CD8-positive, alpha-beta memory T cell (primary cell): ENCODE measurements at regions not wholly inside any gene's neighbourhood (a gene's known extent, or its start where the extent isn't known, plus 50 kb on each side); places are given as distances from the start of the nearest gene placed in this dataset.
"Not testable (repeated sequence)": the region's sequence is repeated elsewhere in the genome, so short reads cannot be mapped to it uniquely, and the experiment has no call there.

Source experiments
- CTCF ChIA-PET: fragments of 350-600 bp; sonication (Branson Sonifier 250); formaldehyde crosslinking; loops from one replicate; lab custom pipeline; 2021; ENCODE audit warnings: antibody characterized with exemption; lab: Charles Lee
- POLR2A ChIA-PET: fragments of 350-600 bp; sonication (Branson Sonifier 250); formaldehyde crosslinking; loops from one replicate; lab custom pipeline; 2021; ENCODE audit warnings: antibody characterized with exemption; lab: Charles Lee
- DNase-seq, 5 donors: peaks; one replicate each; pipeline versions ENCODE4 v3.0.0 to v3.0.0-alpha.2; 2020 to 2022; ENCODE audit warnings: mixed read lengths in 1 of 5
- H3K27ac ChIP-seq: one replicate; pipeline ENCODE4 v1.7.0; 2013; ENCODE audit warnings: low read depth, mild to moderate bottlenecking, low read length, moderate library complexity
- H3K27me3 ChIP-seq: 2 replicates; pipeline ENCODE4 v1.7.0; 2013; ENCODE audit warnings: low read length, mild to moderate bottlenecking; ENCODE audit not compliant: insufficient read depth, poor library complexity, severe bottlenecking
- H3K36me3 ChIP-seq: 2 replicates; pipeline ENCODE4 v1.7.0; 2013; ENCODE audit warnings: mild to moderate bottlenecking, low read length, moderate library complexity; ENCODE audit not compliant: insufficient read depth
- H3K4me1 ChIP-seq: 2 replicates; pipeline ENCODE4 v1.7.0; 2013; ENCODE audit warnings: mild to moderate bottlenecking, low read length, moderate library complexity; ENCODE audit not compliant: insufficient read depth
- H3K4me3 ChIP-seq: 2 replicates; pipeline ENCODE4 v1.7.0; 2013; ENCODE audit warnings: mild to moderate bottlenecking, low read length
- H3K9me3 ChIP-seq: 2 replicates; pipeline ENCODE4 v1.7.0; 2013; ENCODE audit warnings: mild to moderate bottlenecking, low read length
- H3K27ac Mint-ChIP-seq, 8 donors: one replicate each; pipeline ENCODE4 v1.8.0; 2020 to 2021; ENCODE audit warnings: mixed read lengths in 8 of 8, mild to moderate bottlenecking in 6 of 8, inconsistent platforms in 3 of 8, moderate library complexity in 3 of 8
- H3K27me3 Mint-ChIP-seq, 2 donors: one replicate each; pipeline ENCODE4 v1.8.0; 2020 to 2021; ENCODE audit warnings: mixed read lengths in 2 of 2, mild to moderate bottlenecking in 1 of 2, moderate library complexity in 1 of 2
- H3K36me3 Mint-ChIP-seq, 3 donors: one replicate each; pipeline ENCODE4 v1.8.0; 2020 to 2021; ENCODE audit warnings: mixed read lengths in 3 of 3, inconsistent platforms in 1 of 3, mild to moderate bottlenecking in 1 of 3
- H3K4me1 Mint-ChIP-seq, 3 donors: one replicate each; pipeline ENCODE4 v1.8.0; 2020 to 2021; ENCODE audit warnings: mixed read lengths in 3 of 3, inconsistent platforms in 1 of 3, mild to moderate bottlenecking in 1 of 3
- H3K4me3 Mint-ChIP-seq, 7 donors: one replicate each; pipeline ENCODE4 v1.8.0; 2020 to 2021; ENCODE audit warnings: mixed read lengths in 7 of 7, mild to moderate bottlenecking in 6 of 7, moderate library complexity in 4 of 7, inconsistent platforms in 2 of 7
- H3K9me3 Mint-ChIP-seq, 5 donors: one replicate each; pipeline ENCODE4 v1.8.0; 2020 to 2022; ENCODE audit warnings: mixed read lengths in 5 of 5, mild to moderate bottlenecking in 3 of 5, moderate library complexity in 2 of 5, inconsistent platforms in 1 of 5

GRCh38 chr10:121322776-121323175 lies 275.5 kb downstream of the FGFR2 start:
- H3K27ac ChIP-seq, result no peak overlapping the region
- no peak overlapping the region for H3K4me3 ChIP-seq
- H3K4me1 ChIP-seq, result no peaks in the 10 kb centered on the region
- H3K27me3 ChIP-seq, result no peaks in the 10 kb centered on the region
- Mint-ChIP-seq H3K4me3 (no peak overlapping the region), H3K27ac (peak overlapping the region in 1 of 8 donors; percentile 38), H3K4me1 (no peaks in the 10 kb centered on the region), H3K36me3 (no peaks in the 10 kb centered on the region), H3K27me3 (peaks cover 2 to 4% of the 10 kb centered on the region in 2 donors), H3K9me3 (peaks cover 0 to 14% (median 3%) of the 10 kb centered on the region in 5 donors)
- CTCF ChIA-PET, result no interaction called here
- H3K9me3 ChIP-seq, result no peaks in the 10 kb centered on the region
- POLR2A ChIA-PET, result no interaction called here
- no peaks in the 10 kb centered on the region for H3K36me3 ChIP-seq
- DNase-seq, result no peak

- no peaks in the 10 kb centered on the region for H3K4me1 Mint-ChIP-seq
- no peak overlapping the region for H3K4me3 Mint-ChIP-seq
- peaks cover 0 to 9% (median 3%) of the 10 kb centered on the region in 5 donors for H3K9me3 Mint-ChIP-seq
- Histone ChIP-seq H3K4me1 (no peaks in the 10 kb centered on the region), H3K9me3 (no peaks in the 10 kb centered on the region), H3K36me3 (no peaks in the 10 kb centered on the region), H3K4me3 (no peak overlapping the region), H3K27me3 (no peaks in the 10 kb centered on the region), H3K27ac (no peak overlapping the region)
- H3K27me3 Mint-ChIP-seq, result peaks cover 2 to 4% of the 10 kb centered on the region in 2 donors
- no peak for DNase-seq
- H3K27ac Mint-ChIP-seq, result no peak overlapping the region
- ChIA-PET POLR2A (no interaction called here), CTCF (no interaction called here)
- no peaks in the 10 kb centered on the region for H3K36me3 Mint-ChIP-seq
Observed at GRCh38 chr10:121323443-121323842, 274.8 kb downstream of the FGFR2 start.

GRCh38 chr10:121324678-121325213 lies 273.5 kb downstream of the FGFR2 start:
- Mint-ChIP-seq H3K27ac (no peak overlapping the region), H3K4me1 (no peaks in the 10 kb centered on the region), H3K9me3 (peaks cover 0 to 14% (median 3%) of the 10 kb centered on the region in 5 donors), H3K27me3 (peaks cover 1 to 4% of the 10 kb centered on the region in 2 donors), H3K36me3 (no peaks in the 10 kb centered on the region), H3K4me3 (no peak overlapping the region)
- ChIA-PET CTCF (no interaction called here), POLR2A (no interaction called here)
- Histone ChIP-seq H3K4me3 (no peak overlapping the region), H3K4me1 (no peaks in the 10 kb centered on the region), H3K36me3 (no peaks in the 10 kb centered on the region), H3K27ac (no peak overlapping the region), H3K27me3 (no peaks in the 10 kb centered on the region), H3K9me3 (no peaks in the 10 kb centered on the region)
- no peak for DNase-seq

GRCh38 chr10:121325490-121326231 lies 272.6 kb downstream of the FGFR2 start:
- Mint-ChIP-seq H3K9me3 (peaks cover 0 to 14% (median 3%) of the 10 kb centered on the region in 5 donors), H3K27me3 (peaks cover 1 to 4% of the 10 kb centered on the region in 2 donors), H3K4me1 (no peaks in the 10 kb centered on the region), H3K4me3 (no peak overlapping the region), H3K27ac (no peak overlapping the region), H3K36me3 (no peaks in the 10 kb centered on the region)
- H3K4me3 ChIP-seq, result no peak overlapping the region
- no peak overlapping the region for H3K27ac ChIP-seq
- H3K36me3 ChIP-seq, result no peaks in the 10 kb centered on the region
- H3K4me1 ChIP-seq, result no peaks in the 10 kb centered on the region
- H3K9me3 ChIP-seq, result no peaks in the 10 kb centered on the region
- ChIA-PET CTCF (no interaction called here), POLR2A (no interaction called here)
- DNase-seq, result no peak
- no peaks in the 10 kb centered on the region for H3K27me3 ChIP-seq

- Histone ChIP-seq H3K36me3 (no peaks in the 10 kb centered on the region), H3K27ac (no peak overlapping the region), H3K4me3 (no peak overlapping the region), H3K9me3 (no peaks in the 10 kb centered on the region), H3K4me1 (no peaks in the 10 kb centered on the region), H3K27me3 (no peaks in the 10 kb centered on the region)
- H3K27me3 Mint-ChIP-seq, result peaks cover 1 to 4% of the 10 kb centered on the region in 2 donors
- ChIA-PET CTCF (no interaction called here), POLR2A (no interaction called here)
- DNase-seq, result no peak
- H3K9me3 Mint-ChIP-seq, result peaks cover 0 to 14% (median 5%) of the 10 kb centered on the region in 5 donors
- no peaks in the 10 kb centered on the region for H3K4me1 Mint-ChIP-seq
- H3K27ac Mint-ChIP-seq, result no peak overlapping the region
- no peak overlapping the region for H3K4me3 Mint-ChIP-seq
- no peaks in the 10 kb centered on the region for H3K36me3 Mint-ChIP-seq
Observed at GRCh38 chr10:121326905-121327304, 271.3 kb downstream of the FGFR2 start.

GRCh38 chr10:121327727-121328126 lies 270.5 kb downstream of the FGFR2 start:
- Mint-ChIP-seq H3K36me3 (no peaks in the 10 kb centered on the region), H3K27me3 (peaks cover 1 to 4% of the 10 kb centered on the region in 2 donors), H3K27ac (no peak overlapping the region), H3K4me3 (no peak overlapping the region), H3K4me1 (no peaks in the 10 kb centered on the region), H3K9me3 (peaks cover 0 to 14% (median 5%) of the 10 kb centered on the region in 5 donors)
- POLR2A ChIA-PET, result no interaction called here
- no peak overlapping the region for H3K4me3 ChIP-seq
- H3K36me3 ChIP-seq, result no peaks in the 10 kb centered on the region
- CTCF ChIA-PET, result no interaction called here
- no peaks in the 10 kb centered on the region for H3K27me3 ChIP-seq
- H3K27ac ChIP-seq, result no peak overlapping the region
- H3K9me3 ChIP-seq, result no peaks in the 10 kb centered on the region
- H3K4me1 ChIP-seq, result no peaks in the 10 kb centered on the region
- no peak for DNase-seq

- H3K36me3 Mint-ChIP-seq, H3K27me3 Mint-ChIP-seq, H3K36me3 ChIP-seq, H3K27ac ChIP-seq, H3K9me3 ChIP-seq, H3K27me3 ChIP-seq, CTCF ChIA-PET, DNase-seq, H3K4me3 Mint-ChIP-seq, POLR2A ChIA-PET, H3K4me3 ChIP-seq, H3K4me1 ChIP-seq, H3K4me1 Mint-ChIP-seq, H3K27ac Mint-ChIP-seq: not testable (repeated sequence)
- H3K9me3 Mint-ChIP-seq, result peaks cover 0 to 14% (median 5%) of the 10 kb centered on the region in 5 donors
Observed at GRCh38 chr10:121329631-121330030, 268.6 kb downstream of the FGFR2 start.

- Histone ChIP-seq H3K4me3 (no peak overlapping the region), H3K4me1 (no peaks in the 10 kb centered on the region), H3K27ac (no peak overlapping the region), H3K27me3 (no peaks in the 10 kb centered on the region), H3K36me3 (no peaks in the 10 kb centered on the region), H3K9me3 (no peaks in the 10 kb centered on the region)
- Mint-ChIP-seq H3K27me3 (peaks cover 0 to 1% of the 10 kb centered on the region in 2 donors), H3K9me3 (peaks cover 0 to 14% (median 5%) of the 10 kb centered on the region in 5 donors), H3K4me1 (no peaks in the 10 kb centered on the region), H3K36me3 (no peaks in the 10 kb centered on the region), H3K4me3 (no peak overlapping the region), H3K27ac (no peak overlapping the region)
- POLR2A ChIA-PET, result no interaction called here
- CTCF ChIA-PET, result no interaction called here
- no peak for DNase-seq
Observed at GRCh38 chr10:121330563-121330962, 267.7 kb downstream of the FGFR2 start.
